CD4-positive, alpha-beta T cell (primary cell): ENCODE measurements at regions not wholly inside any gene's neighbourhood (a gene's known extent, or its start where the extent isn't known, plus 50 kb on each side); places are given as distances from the start of the nearest gene placed in this dataset.

Experiments used
- ATAC-seq: fragments of 200-7000 bp; cut with Tn5 transposase; one replicate; pipeline ENCODE4 v1.10.0; 2022; ENCODE audit warnings: mild to moderate bottlenecking; ENCODE audit not compliant: poor library complexity
- CTCF ChIA-PET: fragments of 350-600 bp; sonication (Branson Sonifier 250); formaldehyde crosslinking; loops from one replicate; lab custom pipeline; 2021; ENCODE audit warnings: antibody characterized with exemption, inconsistent platforms; lab: Charles Lee
- POLR2A ChIA-PET: fragments of 350-600 bp; sonication (Branson Sonifier 250); formaldehyde crosslinking; loops from one replicate; lab custom pipeline; 2021; ENCODE audit warnings: antibody characterized with exemption, inconsistent platforms; lab: Charles Lee
- DNase-seq, 14 experiments: peaks; one replicate each; pipeline ENCODE4 v3.0.0-alpha.2; 2013 to 2020; ENCODE audit warnings: mixed read lengths in 2 of 14
- H3K27ac ChIP-seq, 2 donors: one replicate each; pipeline versions ENCODE4 v1.5.1 to v1.7.0; 2013; ENCODE audit warnings: low read length in 2 of 2, low read depth in 1 of 2, mild to moderate bottlenecking in 1 of 2
- H3K27me3 ChIP-seq, 2 experiments: 1 replicate in 1 of 2; 2 replicates in 1 of 2; pipeline versions ENCODE4 v1.6.1 to v1.7.0; 2013; ENCODE audit warnings: low read length in 2 of 2, control low read depth in 1 of 2, mild to moderate bottlenecking in 1 of 2, moderate library complexity in 1 of 2; ENCODE audit not compliant: insufficient read depth in 2 of 2, control insufficient read depth in 1 of 2
- H3K36me3 ChIP-seq: one replicate; pipeline ENCODE4 v1.6.1; 2013; ENCODE audit warnings: low read length, control low read depth; ENCODE audit not compliant: insufficient read depth
- H3K4me1 ChIP-seq: one replicate; pipeline ENCODE4 v1.6.1; 2013; ENCODE audit warnings: low read length, control low read depth; ENCODE audit not compliant: insufficient read depth
- H3K4me3 ChIP-seq: one replicate; pipeline ENCODE4 v1.5.1; 2013; ENCODE audit warnings: mild to moderate bottlenecking, low read length, moderate library complexity
- H3K9me3 ChIP-seq, 2 experiments: 1 replicate in 1 of 2; 2 replicates in 1 of 2; pipeline versions ENCODE4 v1.6.1 to v1.7.0; 2013; ENCODE audit warnings: low read length in 2 of 2, mild to moderate bottlenecking in 2 of 2, control low read depth in 1 of 2, moderate library complexity in 1 of 2; ENCODE audit not compliant: control insufficient read depth in 1 of 2, insufficient read depth in 1 of 2
- H3K27ac Mint-ChIP-seq: one replicate; pipeline ENCODE4 v1.8.0; 2020; ENCODE audit warnings: mixed read lengths
- H3K27me3 Mint-ChIP-seq: one replicate; pipeline ENCODE4 v1.8.0; 2021; ENCODE audit warnings: mixed read lengths
- H3K36me3 Mint-ChIP-seq: one replicate; pipeline ENCODE4 v1.8.0; 2021; ENCODE audit warnings: low read depth, mixed read lengths
- H3K4me1 Mint-ChIP-seq: one replicate; pipeline ENCODE4 v1.8.0; 2021; ENCODE audit warnings: low read depth, mixed read lengths
- H3K4me3 Mint-ChIP-seq: one replicate; pipeline ENCODE4 v1.8.0; 2020; ENCODE audit warnings: mild to moderate bottlenecking, mixed read lengths
- H3K9me3 Mint-ChIP-seq: one replicate; pipeline ENCODE4 v1.8.0; 2020; ENCODE audit warnings: mixed read lengths
- intact Hi-C, 2 experiments: fragments of 100-400 bp; cut with DNase I in 1 of 2; cut with micrococcal nuclease in 1 of 2; formaldehyde crosslinking; loops; one replicate each; pipeline versions ENCODE4 v1.15.1 to v1.9.0; 2023 to 2025; cut with DNase I, micrococcal nuclease
- TF ChIP-seq, protein P1 (sequence below): fragments of 200-600 bp; IDR thresholded peaks from one replicate; pipeline ENCODE4 v1.8.0; 2022; ENCODE audit warnings: antibody characterized with exemption, mild to moderate bottlenecking

- DNase-seq (no peak), ATAC-seq (no peak)
- CTCF ChIA-PET: no interaction called here
- TF ChIP-seq, protein P1, sequence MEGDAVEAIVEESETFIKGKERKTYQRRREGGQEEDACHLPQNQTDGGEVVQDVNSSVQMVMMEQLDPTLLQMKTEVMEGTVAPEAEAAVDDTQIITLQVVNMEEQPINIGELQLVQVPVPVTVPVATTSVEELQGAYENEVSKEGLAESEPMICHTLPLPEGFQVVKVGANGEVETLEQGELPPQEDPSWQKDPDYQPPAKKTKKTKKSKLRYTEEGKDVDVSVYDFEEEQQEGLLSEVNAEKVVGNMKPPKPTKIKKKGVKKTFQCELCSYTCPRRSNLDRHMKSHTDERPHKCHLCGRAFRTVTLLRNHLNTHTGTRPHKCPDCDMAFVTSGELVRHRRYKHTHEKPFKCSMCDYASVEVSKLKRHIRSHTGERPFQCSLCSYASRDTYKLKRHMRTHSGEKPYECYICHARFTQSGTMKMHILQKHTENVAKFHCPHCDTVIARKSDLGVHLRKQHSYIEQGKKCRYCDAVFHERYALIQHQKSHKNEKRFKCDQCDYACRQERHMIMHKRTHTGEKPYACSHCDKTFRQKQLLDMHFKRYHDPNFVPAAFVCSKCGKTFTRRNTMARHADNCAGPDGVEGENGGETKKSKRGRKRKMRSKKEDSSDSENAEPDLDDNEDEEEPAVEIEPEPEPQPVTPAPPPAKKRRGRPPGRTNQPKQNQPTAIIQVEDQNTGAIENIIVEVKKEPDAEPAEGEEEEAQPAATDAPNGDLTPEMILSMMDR: no peak
- H3K9me3 ChIP-seq: peaks cover 0 to 11% of the 10 kb centered on the region in 2 experiments
- H3K4me1 Mint-ChIP-seq: no peaks in the 10 kb centered on the region
- H3K27ac Mint-ChIP-seq: no peak overlapping the region
- H3K27ac ChIP-seq: no peak overlapping the region
- no peak overlapping the region for H3K4me3 ChIP-seq
- no peaks in the 10 kb centered on the region for H3K9me3 Mint-ChIP-seq
- POLR2A ChIA-PET: no interaction called here
- H3K36me3 ChIP-seq: no peaks in the 10 kb centered on the region
- H3K4me3 Mint-ChIP-seq: no peak overlapping the region
- intact Hi-C loops: no loop called here
- no peaks in the 10 kb centered on the region for H3K4me1 ChIP-seq
- peaks cover 0 to 2% of the 10 kb centered on the region in 2 experiments for H3K27me3 ChIP-seq
- peaks cover 23% of the 10 kb centered on the region for H3K27me3 Mint-ChIP-seq
- H3K36me3 Mint-ChIP-seq: no peaks in the 10 kb centered on the region
Measured at GRCh38 chr10:117788911-117789310, 246.4 kb downstream of the EMX2 start.

- no peaks in the 10 kb centered on the region for H3K9me3 Mint-ChIP-seq
- H3K27ac Mint-ChIP-seq: no peak overlapping the region
- H3K4me3 Mint-ChIP-seq: no peak overlapping the region
- H3K4me1 Mint-ChIP-seq: no peaks in the 10 kb centered on the region
- DNase-seq (no peak), ATAC-seq (no peak)
- no peak overlapping the region for H3K27ac ChIP-seq
- no peaks in the 10 kb centered on the region for H3K36me3 ChIP-seq
- peaks cover 0 to 2% of the 10 kb centered on the region in 2 experiments for H3K27me3 ChIP-seq
- H3K36me3 Mint-ChIP-seq: no peaks in the 10 kb centered on the region
- H3K4me3 ChIP-seq: no peak overlapping the region
- no peaks in the 10 kb centered on the region for H3K4me1 ChIP-seq
- CTCF ChIA-PET: no interaction called here
- POLR2A ChIA-PET: no interaction called here
- no peaks in the 10 kb centered on the region for H3K9me3 ChIP-seq
- TF ChIP-seq, protein P1: no peak
- intact Hi-C loops: no loop called here
- H3K27me3 Mint-ChIP-seq: peaks cover 23% of the 10 kb centered on the region
Measured at GRCh38 chr10:117790179-117790578, 247.6 kb downstream of the EMX2 start.

GRCh38 chr10:117790621-117791020 is 248.1 kb downstream of the EMX2 start:
- Histone ChIP-seq H3K9me3 (no peaks in the 10 kb centered on the region), H3K4me1 (no peaks in the 10 kb centered on the region), H3K36me3 (no peaks in the 10 kb centered on the region), H3K27me3 (peaks cover 0 to 2% of the 10 kb centered on the region in 2 experiments), H3K27ac (no peak overlapping the region), H3K4me3 (no peak overlapping the region)
- Mint-ChIP-seq H3K36me3 (no peaks in the 10 kb centered on the region), H3K27ac (no peak overlapping the region), H3K4me1 (no peaks in the 10 kb centered on the region), H3K27me3 (peaks cover 23% of the 10 kb centered on the region), H3K9me3 (no peaks in the 10 kb centered on the region), H3K4me3 (no peak overlapping the region)
- ChIA-PET POLR2A (no interaction called here), CTCF (no interaction called here)
- TF ChIP-seq, protein P1: no peak
- intact Hi-C loops: no loop called here
- ATAC-seq: no peak
- no peak for DNase-seq
